Esophagus muscularis mucosa (tissue), 3 donors: ENCODE measurements at regions not wholly inside any gene's neighbourhood (a gene's known extent, or its start where the extent isn't known, plus 50 kb on each side); places are given as distances from the start of the nearest gene placed in this dataset.

ENCODE experiments used
- POLR2A ChIP-seq: fragments of 450-650 bp; IDR thresholded peaks from one replicate; pipeline ENCODE4 v1.6.1; 2017; ENCODE audit warnings: antibody characterized with exemption, moderate library complexity, mild to moderate bottlenecking, low read depth
- POLR2AphosphoS5 ChIP-seq, 2 donors: sonication (generic); formaldehyde crosslinking; IDR thresholded peaks; one replicate each; pipeline ENCODE4 v1.6.1; 2017; ENCODE audit warnings: antibody characterized with exemption in 2 of 2
- TF ChIP-seq, protein P1 (sequence below), 3 experiments: fragments of 200-600 bp in 2 of 3; fragments of 450-650 bp in 1 of 3; sonication (generic) in 2 of 3; IDR thresholded peaks; one replicate each; pipeline ENCODE4 v1.5.1; 2017 to 2019; ENCODE audit warnings: antibody characterized with exemption in 3 of 3, mild to moderate bottlenecking in 2 of 3, moderate library complexity in 1 of 3

- no peak for TF ChIP-seq POLR2A
- TF ChIP-seq, protein P1, sequence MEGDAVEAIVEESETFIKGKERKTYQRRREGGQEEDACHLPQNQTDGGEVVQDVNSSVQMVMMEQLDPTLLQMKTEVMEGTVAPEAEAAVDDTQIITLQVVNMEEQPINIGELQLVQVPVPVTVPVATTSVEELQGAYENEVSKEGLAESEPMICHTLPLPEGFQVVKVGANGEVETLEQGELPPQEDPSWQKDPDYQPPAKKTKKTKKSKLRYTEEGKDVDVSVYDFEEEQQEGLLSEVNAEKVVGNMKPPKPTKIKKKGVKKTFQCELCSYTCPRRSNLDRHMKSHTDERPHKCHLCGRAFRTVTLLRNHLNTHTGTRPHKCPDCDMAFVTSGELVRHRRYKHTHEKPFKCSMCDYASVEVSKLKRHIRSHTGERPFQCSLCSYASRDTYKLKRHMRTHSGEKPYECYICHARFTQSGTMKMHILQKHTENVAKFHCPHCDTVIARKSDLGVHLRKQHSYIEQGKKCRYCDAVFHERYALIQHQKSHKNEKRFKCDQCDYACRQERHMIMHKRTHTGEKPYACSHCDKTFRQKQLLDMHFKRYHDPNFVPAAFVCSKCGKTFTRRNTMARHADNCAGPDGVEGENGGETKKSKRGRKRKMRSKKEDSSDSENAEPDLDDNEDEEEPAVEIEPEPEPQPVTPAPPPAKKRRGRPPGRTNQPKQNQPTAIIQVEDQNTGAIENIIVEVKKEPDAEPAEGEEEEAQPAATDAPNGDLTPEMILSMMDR (IDR thresholded peaks at IDR 0.05), result no peak
- no peak for TF ChIP-seq POLR2AphosphoS5 (IDR thresholded peaks at IDR 0.05)
These were observed 577.3 kb upstream of the ZP4 start for GRCh38 chr1:238468068-238468467.
